NT2/D1 (cell line): ENCODE measurements at regions not wholly inside any gene's neighbourhood (a gene's known extent, or its start where the extent isn't known, plus 50 kb on each side); places are given as distances from the start of the nearest gene placed in this dataset.
"Not testable (repeated sequence)": the region's sequence is repeated elsewhere in the genome, so short reads cannot be mapped to it uniquely, and the experiment has no call there.

Source experiments
- DNase-seq: peaks from one replicate; pipeline ENCODE4 v3.0.0-alpha.2; 2011; ENCODE audit warnings: low read depth, low spot score
- H3K27me3 ChIP-seq: 2 replicates; pipeline ENCODE4 v1.6.0; 2011; ENCODE audit warnings: mild to moderate bottlenecking; ENCODE audit not compliant: insufficient read length, insufficient read depth
- H3K36me3 ChIP-seq: 2 replicates; pipeline ENCODE4 v1.6.1; 2011; ENCODE audit warnings: mild to moderate bottlenecking, low read length, mixed read lengths; ENCODE audit not compliant: insufficient read depth, insufficient read length
- H3K4me1 ChIP-seq: 2 replicates; pipeline ENCODE4 v1.5.1; 2011; ENCODE audit not compliant: insufficient read depth, insufficient read length
- H3K4me3 ChIP-seq: 2 replicates; pipeline ENCODE4 v1.5.1; 2011; ENCODE audit warnings: low read depth; ENCODE audit not compliant: insufficient read length
- H3K9ac ChIP-seq: 2 replicates; pipeline ENCODE4 v1.6.0; 2011; ENCODE audit warnings: low read depth; ENCODE audit not compliant: insufficient read length
- H3K9me3 ChIP-seq: 2 replicates; pipeline ENCODE4 v1.5.1; 2011; ENCODE audit warnings: mild to moderate bottlenecking, low read length; ENCODE audit not compliant: insufficient read depth
- SUZ12 ChIP-seq: IDR thresholded peaks from 2 replicates; pipeline ENCODE4 v1.6.1; 2011; ENCODE audit not compliant: insufficient read length, insufficient read depth; ENCODE audit errors: extremely low read depth
- YY1 ChIP-seq: IDR thresholded peaks from 2 replicates; pipeline ENCODE4 v1.6.1; 2011; ENCODE audit not compliant: insufficient read length, insufficient read depth
- ZNF274 ChIP-seq: IDR thresholded peaks from 2 replicates; pipeline ENCODE4 v1.6.1; 2011; ENCODE audit warnings: mild to moderate bottlenecking, low read depth, low read length

DNA sequence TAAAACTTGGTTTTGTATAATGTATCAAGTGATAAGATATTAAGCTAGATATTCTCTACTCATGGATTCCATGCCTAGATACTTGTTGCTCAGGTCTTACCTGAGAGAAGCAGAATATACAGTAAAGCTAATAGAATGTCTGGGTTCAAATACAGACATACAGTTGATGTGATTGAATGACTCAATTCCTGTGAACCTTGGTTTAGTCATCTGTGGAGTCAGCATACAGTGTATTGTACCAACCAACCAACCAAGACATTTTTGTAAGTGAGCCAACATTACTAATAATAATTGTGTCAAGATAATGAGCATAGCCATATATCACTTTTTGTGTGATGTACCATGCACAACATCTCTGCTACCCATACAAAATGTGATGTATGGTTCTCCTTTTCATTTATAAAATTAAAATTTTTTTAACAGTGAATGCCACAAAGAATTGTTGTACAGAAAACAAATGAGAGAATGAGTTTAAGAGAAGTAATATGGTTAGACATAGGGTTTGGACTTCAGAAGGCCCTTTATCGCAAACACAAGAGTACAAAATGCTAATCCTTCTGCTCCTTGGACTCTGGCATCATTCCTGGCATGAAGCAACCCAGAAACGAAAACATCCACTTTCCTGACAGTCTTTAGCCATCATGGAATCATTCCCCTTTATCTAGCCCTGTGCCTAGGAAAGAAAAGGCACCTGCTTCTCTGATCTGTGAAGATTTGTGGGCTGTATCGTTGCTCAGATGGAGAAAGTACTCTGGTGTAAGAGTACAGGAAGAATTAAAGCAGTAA is 977.2 kb upstream of the USP15 start:
- H3K36me3 ChIP-seq: no peaks in the 10 kb centered on the region
- H3K9ac ChIP-seq: no peak overlapping the region
- H3K27me3 ChIP-seq: no peaks in the 10 kb centered on the region
- H3K4me3 ChIP-seq: no peak overlapping the region
- no peak for DNase-seq
- no peaks in the 10 kb centered on the region for H3K4me1 ChIP-seq
- TF ChIP-seq YY1 (no peak), ZNF274 (no peak), SUZ12 (no peak)
- H3K9me3 ChIP-seq: peaks cover 23% of the 10 kb centered on the region

- Histone ChIP-seq H3K36me3 (no peaks in the 10 kb centered on the region), H3K9ac (no peak overlapping the region), H3K4me1 (no peaks in the 10 kb centered on the region), H3K27me3 (no peaks in the 10 kb centered on the region), H3K9me3 (peaks cover 42% of the 10 kb centered on the region), H3K4me3 (no peak overlapping the region)
- no peak for TF ChIP-seq SUZ12
- no peak for TF ChIP-seq ZNF274
- no peak for TF ChIP-seq YY1
- DNase-seq: no peak
Observed at GRCh38 chr12:61290473-61290872, 969.7 kb upstream of the USP15 start.

GRCh38 chr12:61291647-61292046 is 968.6 kb upstream of the USP15 start:
- TF ChIP-seq SUZ12 (no peak), YY1 (no peak), ZNF274 (no peak)
- no peak overlapping the region for H3K9ac ChIP-seq
- H3K4me1 ChIP-seq: no peaks in the 10 kb centered on the region
- no peaks in the 10 kb centered on the region for H3K36me3 ChIP-seq
- DNase-seq: no peak
- H3K4me3 ChIP-seq: no peak overlapping the region
- peaks cover 38% of the 10 kb centered on the region for H3K9me3 ChIP-seq
- H3K27me3 ChIP-seq: no peaks in the 10 kb centered on the region

GRCh38 chr12:61294011-61294410 is 966.2 kb upstream of the USP15 start:
- not testable (repeated sequence) for H3K36me3 ChIP-seq, H3K4me3 ChIP-seq, H3K27me3 ChIP-seq, DNase-seq, H3K4me1 ChIP-seq, H3K9ac ChIP-seq
- H3K9me3 ChIP-seq: peaks cover 16% of the 10 kb centered on the region

DNA sequence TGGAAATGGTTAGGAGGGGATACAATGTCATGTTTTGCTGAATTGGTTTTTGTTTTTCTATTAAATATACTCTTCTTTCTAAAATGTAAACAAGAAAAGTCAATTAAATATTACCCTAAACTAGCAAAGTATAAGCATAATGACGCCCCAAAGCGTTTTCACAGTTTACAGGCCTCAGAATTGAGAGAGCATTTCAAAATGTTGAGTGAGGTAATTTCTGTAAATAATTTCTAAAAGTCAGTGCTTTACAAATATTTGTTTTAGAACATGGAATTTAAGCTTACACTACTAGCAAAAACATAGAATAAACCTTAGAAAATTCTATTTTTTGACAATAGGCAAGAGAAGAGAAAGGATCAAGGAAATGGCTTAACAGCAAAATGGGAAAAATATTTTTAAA is 958.4 kb upstream of the USP15 start:
- no peaks in the 10 kb centered on the region for H3K4me1 ChIP-seq
- no peaks in the 10 kb centered on the region for H3K27me3 ChIP-seq
- no peak for DNase-seq
- TF ChIP-seq YY1: no peak
- TF ChIP-seq SUZ12: no peak
- TF ChIP-seq ZNF274: no peak
- no peak overlapping the region for H3K4me3 ChIP-seq
- no peak overlapping the region for H3K9ac ChIP-seq
- H3K9me3 ChIP-seq: no peaks in the 10 kb centered on the region
- no peaks in the 10 kb centered on the region for H3K36me3 ChIP-seq

- Histone ChIP-seq H3K9ac (no peak overlapping the region), H3K4me1 (no peaks in the 10 kb centered on the region), H3K4me3 (no peak overlapping the region), H3K27me3 (no peaks in the 10 kb centered on the region), H3K9me3 (no peaks in the 10 kb centered on the region), H3K36me3 (no peaks in the 10 kb centered on the region)
- DNase-seq: no peak
- no peak for TF ChIP-seq SUZ12
- no peak for TF ChIP-seq YY1
- TF ChIP-seq ZNF274: no peak
Observed at GRCh38 chr12:61302282-61302681, 957.9 kb upstream of the USP15 start.

- DNase-seq: no peak
- Histone ChIP-seq H3K4me3 (no peak overlapping the region), H3K4me1 (no peaks in the 10 kb centered on the region), H3K27me3 (no peaks in the 10 kb centered on the region), H3K9ac (no peak overlapping the region), H3K9me3 (no peaks in the 10 kb centered on the region), H3K36me3 (no peaks in the 10 kb centered on the region)
- TF ChIP-seq SUZ12 (no peak), ZNF274 (no peak), YY1 (no peak)
Observed at GRCh38 chr12:61308220-61308619, 952.0 kb upstream of the USP15 start.

GRCh38 chr12:61311413-61311812 is 948.8 kb upstream of the USP15 start:
- no peak for DNase-seq
- peaks cover 8% of the 10 kb centered on the region; the same call in 1 of the 2 replicates for H3K9me3 ChIP-seq
- no peak for TF ChIP-seq YY1
- no peak for TF ChIP-seq ZNF274
- no peak for TF ChIP-seq SUZ12

More at GRCh38 chr12:61311413-61311812, 948.8 kb upstream of the USP15 start:
- no peaks in the 10 kb centered on the region for H3K4me1 ChIP-seq
- H3K4me3 ChIP-seq: no peak overlapping the region
- H3K36me3 ChIP-seq: no peaks in the 10 kb centered on the region
- no peaks in the 10 kb centered on the region for H3K27me3 ChIP-seq
- H3K9ac ChIP-seq: no peak overlapping the region
